ENCODE measurements at regions not wholly inside any gene's neighbourhood (a gene's known extent, or its start where the extent isn't known, plus 50 kb on each side); places are given as distances from the start of the nearest gene placed in this dataset.
A peak's percentile ranks its signal among the peaks of the same experiment; 100 is the strongest.

GRCh38 chr7:17130281-17131059, 168.0 kb upstream of the AHR start:
- peak; percentile 84 for DNase-seq (ENCODE audit: low read depth)

DNA sequence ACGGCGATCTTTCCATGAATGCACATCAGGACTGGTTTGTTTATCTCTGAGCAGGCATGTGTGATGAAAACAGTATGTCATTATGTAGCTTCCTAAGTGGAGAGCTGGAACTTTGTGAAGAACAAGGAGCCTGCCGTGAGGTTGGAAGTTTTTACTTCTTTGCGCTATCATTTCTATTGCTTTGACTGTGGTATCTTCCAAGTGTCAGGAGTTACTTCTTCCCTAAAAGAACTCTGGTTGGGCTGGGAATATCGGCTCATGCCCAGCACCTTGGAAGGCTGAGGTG, 167.4 kb upstream of the AHR start:
- DNase-seq (ENCODE audit: low read depth), result peak; percentile 51

DNA sequence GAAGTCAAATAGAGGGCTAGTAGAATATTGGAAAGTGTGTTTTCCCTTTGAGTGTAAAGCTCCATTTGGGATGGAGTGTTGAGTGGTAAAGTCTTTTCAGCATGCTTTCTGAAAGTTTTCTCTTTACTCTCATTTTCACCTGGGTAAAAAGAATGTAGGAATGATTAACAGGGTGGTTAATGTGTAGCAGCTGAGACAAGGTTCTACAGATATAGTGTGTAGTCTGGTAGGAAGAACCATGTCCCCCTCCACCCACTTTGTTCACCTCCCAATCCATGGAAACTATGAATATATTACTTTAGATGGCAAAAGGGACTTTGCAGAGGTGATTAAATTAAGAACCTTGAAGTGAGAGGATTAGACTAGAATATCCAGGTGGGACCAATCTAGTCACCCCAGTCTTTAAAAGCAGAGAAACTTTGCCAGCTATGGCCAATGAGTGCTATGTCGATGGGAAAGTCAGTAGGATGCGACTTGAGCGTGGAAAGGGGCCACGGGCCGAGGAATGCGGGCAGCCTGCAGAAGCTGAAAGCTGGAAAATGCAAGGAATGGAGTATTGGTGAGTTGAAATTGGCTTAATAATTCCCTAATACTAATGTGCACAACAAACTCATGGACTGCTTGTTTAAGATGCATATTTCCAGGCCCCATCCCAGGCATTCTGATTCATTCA, 166.3 kb upstream of the AHR start:
- DNase-seq (ENCODE audit: low read depth), result no peak

DNA sequence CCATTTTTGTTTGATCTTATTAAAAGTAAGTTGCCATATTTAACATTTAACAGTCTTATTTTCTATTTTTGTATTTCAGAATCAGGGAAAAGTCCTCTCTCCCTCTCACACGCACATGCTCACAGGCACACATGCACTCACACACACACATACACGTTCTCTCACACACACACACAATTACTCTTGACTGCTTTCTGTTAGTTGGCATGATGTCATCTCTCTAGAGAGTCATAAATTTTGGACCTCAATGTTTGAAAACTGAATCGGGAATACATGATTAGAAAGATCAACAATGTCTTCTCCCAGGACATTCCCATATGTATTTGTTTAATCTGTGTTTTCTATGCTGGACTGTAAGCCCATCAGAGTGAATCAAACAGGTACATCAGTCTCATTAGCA, 165.7 kb upstream of the AHR start:
- no peak for DNase-seq (ENCODE audit: low read depth)

DNA sequence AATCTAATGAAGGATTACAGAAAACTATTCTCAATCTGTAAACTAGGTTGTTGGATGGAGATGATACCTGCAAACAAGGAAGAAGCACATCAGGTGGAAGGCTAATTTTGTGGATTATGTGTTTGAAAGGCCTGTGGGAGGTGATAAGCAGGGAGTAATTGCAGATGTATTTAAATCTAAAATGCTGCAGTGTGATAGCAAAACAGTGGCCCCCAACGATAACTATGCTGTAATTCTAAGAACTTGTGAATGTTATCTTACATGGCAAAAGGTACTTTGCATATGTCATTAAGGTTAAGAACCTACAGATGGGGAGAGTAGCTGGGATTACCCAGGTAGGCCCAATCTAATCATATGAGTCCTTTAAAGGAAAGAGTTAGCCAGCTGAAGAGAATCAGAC, 164.5 kb upstream of the AHR start:
- DNase-seq (ENCODE audit: low read depth), result no peak

DNA sequence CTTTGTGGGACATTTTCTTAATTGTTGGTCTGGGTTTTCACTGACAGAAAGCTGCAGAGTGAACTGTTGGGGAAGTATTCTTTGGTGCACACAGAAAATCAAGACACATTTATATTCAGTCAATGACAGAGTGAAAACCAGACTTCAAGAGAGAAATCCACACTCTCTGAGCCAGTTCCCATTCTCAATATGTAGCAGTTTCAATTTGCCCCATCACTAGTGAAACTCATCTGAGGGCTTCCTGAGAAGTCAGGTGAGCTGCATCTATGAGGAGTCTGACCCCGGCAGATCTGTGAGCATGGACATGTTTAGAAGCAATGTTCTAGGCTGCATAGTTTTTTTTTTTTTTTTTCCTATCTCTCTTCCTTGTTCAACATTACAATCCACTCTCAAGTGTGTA, 163.7 kb upstream of the AHR start:
- DNase-seq (ENCODE audit: low read depth), result no peak

- DNase-seq (ENCODE audit: low read depth), result no peak
Observed at GRCh38 chr7:17136126-17136525, 162.3 kb upstream of the AHR start.

DNA sequence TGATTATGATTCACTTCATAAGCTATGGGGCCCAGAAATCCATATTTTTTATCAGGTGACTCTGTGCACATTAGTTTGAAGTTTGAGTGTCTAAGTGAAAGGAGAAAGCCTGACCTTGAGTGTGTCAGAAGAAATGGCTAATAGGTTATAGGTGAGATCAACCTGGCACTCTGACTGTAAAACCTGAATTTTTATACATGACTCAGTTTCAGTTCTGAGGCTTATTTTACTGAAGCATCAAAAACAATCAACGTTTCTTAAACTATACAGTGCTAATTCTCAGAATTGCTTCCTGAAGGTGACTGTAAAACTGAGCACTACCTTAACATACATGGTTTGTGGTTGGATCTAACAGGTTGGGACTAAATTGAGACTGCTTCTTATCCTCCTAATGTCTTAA, 159.4 kb upstream of the AHR start:
- DNase-seq (ENCODE audit: low read depth), result no peak

DNA sequence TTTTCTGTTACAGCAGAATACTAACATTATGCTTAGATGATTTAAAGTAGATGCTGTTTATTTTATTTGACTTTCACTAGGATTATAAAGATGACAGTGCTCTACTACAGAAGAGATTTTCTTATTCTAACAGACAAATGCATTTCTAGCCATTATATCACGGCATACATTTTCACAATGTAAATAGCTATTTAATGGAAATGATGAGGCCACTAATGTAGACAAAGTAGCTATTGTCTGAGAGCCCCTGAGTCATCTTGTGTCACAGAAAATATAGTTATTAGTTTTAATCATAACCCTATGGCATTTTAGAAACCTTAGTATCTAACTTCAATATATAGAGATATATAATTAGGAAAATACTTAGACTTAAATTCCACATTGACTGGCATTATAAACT, 158.0 kb upstream of the AHR start:
- no peak for DNase-seq (ENCODE audit: low read depth)

DNA sequence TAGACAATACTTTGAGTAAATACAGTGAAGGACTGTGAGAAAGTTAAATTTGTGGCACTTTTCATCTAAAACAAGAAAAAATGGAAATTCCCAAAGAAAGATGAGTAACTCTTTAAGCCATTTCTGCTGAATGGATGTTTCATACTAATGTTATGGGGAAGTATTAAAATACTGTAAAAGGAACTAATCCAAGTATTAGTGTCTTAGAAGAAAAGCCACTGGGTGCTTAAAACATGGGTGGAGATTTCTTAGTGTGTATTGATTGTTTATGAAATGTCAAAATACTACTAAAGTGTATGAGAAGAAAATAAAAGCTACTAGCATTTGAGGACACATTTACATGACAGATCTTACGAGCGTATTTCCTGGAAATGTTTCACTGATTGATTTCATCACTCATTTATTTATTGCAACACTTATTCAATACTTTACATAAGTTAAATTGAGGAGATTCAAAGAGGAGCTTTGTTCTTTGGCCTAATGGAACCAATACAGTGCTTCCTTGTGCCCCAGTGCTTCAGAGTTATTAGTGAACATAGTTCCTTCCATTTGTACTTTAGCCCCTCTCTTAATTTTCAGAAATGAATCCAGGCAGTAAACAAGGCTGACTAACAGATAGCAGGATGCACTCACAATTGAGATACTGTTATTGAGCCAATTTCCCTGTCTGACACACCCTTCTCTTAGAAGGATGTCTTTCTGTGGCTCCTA, 155.5 kb upstream of the AHR start:
- DNase-seq (ENCODE audit: low read depth), result peak; percentile 10

- DNase-seq (ENCODE audit: low read depth), result peak; percentile 59
Observed at GRCh38 chr7:17144322-17144721, 154.1 kb upstream of the AHR start.

DNA sequence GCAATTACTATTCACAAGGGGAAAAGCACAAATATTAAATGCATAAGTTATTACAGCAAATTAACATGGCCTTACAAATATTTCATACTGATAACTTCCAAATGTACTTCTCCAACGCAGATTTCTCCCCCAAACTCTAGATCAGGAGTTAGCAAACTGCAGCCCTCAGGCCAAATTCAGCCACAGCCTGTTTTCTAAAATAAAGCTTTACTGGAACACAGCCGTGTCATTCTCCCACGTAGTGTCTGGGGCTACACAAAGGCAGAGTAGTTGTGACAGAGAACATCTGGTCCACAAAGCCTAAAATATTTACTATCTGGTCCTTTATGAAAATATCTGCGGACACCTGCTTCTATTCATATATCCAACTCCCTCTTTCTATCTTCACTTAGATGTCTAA, 151.8 kb upstream of the AHR start:
- no peak for DNase-seq (ENCODE audit: low read depth)

DNA sequence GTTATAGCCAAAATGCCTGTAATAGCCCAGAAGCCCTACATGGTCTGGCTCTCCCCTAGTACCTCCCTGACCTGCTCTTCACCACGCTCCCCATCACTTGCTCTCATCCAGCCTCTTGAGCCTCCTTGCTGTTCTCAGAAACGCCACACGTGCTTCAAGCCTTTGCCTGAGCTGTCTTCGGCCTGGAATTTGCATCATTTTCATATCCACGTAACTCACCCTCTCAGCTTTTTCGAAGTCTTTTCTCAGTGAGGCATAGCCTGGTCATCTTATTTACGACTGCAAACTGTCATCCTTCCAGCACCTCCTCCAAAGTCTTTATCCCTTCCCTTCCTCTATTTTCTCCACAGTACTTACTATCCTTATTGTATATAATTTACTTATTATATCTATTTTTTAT, 151.0 kb upstream of the AHR start:
- DNase-seq (ENCODE audit: low read depth), result peak; percentile 34

DNA sequence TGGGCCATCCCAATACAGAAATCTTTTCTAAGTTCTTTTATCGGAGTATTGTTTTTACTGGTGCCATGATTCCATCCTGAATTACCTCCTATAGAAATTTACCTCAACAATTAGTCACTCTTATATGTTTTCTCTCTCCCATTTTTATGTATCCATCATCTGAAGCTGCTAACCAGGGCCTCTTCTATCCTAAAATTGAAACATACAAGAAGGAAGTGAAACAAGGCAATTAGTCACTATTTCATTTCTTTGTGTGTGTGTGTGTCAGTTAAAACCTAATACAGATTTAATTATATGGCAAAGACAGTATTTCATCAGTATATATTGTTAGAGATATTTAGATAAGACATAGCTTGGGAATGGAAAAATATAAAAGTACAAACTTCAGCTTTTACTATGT, 148.4 kb upstream of the AHR start:
- DNase-seq (ENCODE audit: low read depth), result no peak

DNA sequence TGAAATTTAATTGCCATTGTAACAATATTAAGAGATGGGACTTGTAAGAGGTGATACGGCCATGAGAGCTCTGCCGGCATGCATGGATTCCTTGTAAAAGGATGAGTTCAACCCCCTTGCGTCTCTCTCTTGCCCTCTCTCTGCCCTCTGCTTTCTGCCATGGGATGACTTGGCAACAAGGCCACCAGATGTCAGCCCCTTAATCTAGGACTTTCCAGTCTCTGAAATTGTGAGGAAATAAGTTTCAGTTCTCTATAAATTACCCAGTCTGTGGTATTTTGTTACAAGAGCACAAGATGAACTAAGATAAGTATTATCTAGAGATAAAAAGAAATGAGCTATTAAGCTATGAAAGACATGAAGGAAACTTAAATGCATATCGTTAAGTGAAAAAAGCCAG, 145.7 kb upstream of the AHR start:
- peak; percentile 67 for DNase-seq (ENCODE audit: low read depth)

DNA sequence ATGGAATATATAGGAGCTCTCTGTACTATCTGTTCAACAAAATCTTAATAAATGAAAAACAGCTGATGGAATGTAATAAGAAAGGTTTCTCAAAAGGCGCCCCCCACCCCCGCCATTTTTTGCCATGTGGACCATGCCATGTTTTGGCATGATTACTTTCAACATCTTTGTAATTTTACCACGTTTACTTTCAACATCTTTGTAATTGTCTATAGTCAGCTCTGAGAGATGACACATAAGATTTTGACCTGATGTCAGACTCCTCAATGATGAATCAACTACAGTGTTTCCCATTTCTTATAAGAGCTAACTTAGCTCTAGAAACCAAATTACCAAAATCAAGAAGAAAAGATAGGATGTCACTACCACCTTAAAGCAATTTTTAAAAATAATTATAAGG, 144.9 kb upstream of the AHR start:
- DNase-seq (ENCODE audit: low read depth), result peak; percentile 23

GRCh38 chr7:17155529-17155928, 142.9 kb upstream of the AHR start:
- DNase-seq (ENCODE audit: low read depth), result no peak

GRCh38 chr7:17158261-17158660, 140.2 kb upstream of the AHR start:
- DNase-seq (ENCODE audit: low read depth), result no peak

GRCh38 chr7:17159500-17160037, 138.9 kb upstream of the AHR start:
- DNase-seq (ENCODE audit: low read depth), result no peak

- no peak for DNase-seq (ENCODE audit: low read depth)
Observed at GRCh38 chr7:17166824-17167379, 131.6 kb upstream of the AHR start.

DNA sequence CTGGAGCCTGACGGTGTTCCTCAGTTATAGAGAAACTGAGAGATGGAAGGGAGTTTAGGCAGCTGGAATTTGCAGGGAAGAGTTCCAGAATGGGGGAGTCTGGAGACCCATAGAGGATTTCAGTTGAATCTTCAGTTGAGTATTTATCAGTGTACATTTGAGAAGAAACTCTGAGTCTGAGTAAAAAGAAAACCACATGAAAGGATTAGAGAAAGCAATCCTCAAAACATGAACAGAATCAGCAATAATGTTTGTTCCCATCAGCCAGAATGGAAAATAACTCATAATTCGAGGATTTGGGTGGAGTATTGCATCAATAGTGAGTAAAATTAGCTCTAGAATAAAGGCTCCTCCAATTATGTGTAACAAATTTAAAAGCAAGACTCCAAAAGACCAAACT, 130.0 kb upstream of the AHR start:
- DNase-seq (ENCODE audit: low read depth), result no peak

GRCh38 chr7:17171427-17171826, 127.0 kb upstream of the AHR start:
- no peak for DNase-seq (ENCODE audit: low read depth)

All from amniotic epithelial cell (primary cell).